ENCODE measurements at regions not wholly inside any gene's neighbourhood (a gene's known extent, or its start where the extent isn't known, plus 50 kb on each side); places are given as distances from the start of the nearest gene placed in this dataset.

GRCh38 chr2:199660167-199660566, 190.8 kb downstream of the FTCDNL1 start:
- H4K20me1 ChIP-seq (ENCODE audit: insufficient read depth, low read length), result no peaks in the 10 kb centered on the region
- no peaks in the 10 kb centered on the region for H3K4me1 ChIP-seq (ENCODE audit: insufficient read depth, low read length)
- no peak overlapping the region for H3K4me3 ChIP-seq (replicated peaks in 1 of 3; ENCODE audit: insufficient read depth in 1 of 3, low read depth in 2 of 3, low read length in 3 of 3)
- ChIA-PET POLR2A (no interaction called here), CTCF (ENCODE audit: low intra/inter-chr PET ratio, low total read pairs) (no interaction called here)
- no peaks in the 10 kb centered on the region for H3K9me3 ChIP-seq (ENCODE audit: low read length)
- H2AFZ ChIP-seq (ENCODE audit: low read length), result no peak overlapping the region
- H3K4me2 ChIP-seq (ENCODE audit: low read depth, low read length), result no peak overlapping the region
- FAIRE-seq (no peak), DNase-seq (ENCODE audit: low spot score) (no peak), ATAC-seq (no peak)
- BruUV-seq (replicated peaks), result no TSS peak
- intact Hi-C loops (cut with micrococcal nuclease; ENCODE audit: unreplicated experiment) (no loop called here), in situ Hi-C loops (cut with HindIII; ENCODE audit: extremely low pct_ligation_motif_present, low pct_unique_long_range_greater_than_20kb) (no loop called here)
- no peaks in the 10 kb centered on the region for H3K79me2 ChIP-seq (ENCODE audit: insufficient read depth, low read length)
- H3K36me3 ChIP-seq (replicated peaks in 1 of 2; ENCODE audit: control insufficient read depth in 1 of 2, insufficient read depth in 2 of 2, low read length in 2 of 2), result no peaks in the 10 kb centered on the region
- H3K27me3 ChIP-seq (ENCODE audit: control insufficient read depth in 1 of 2, insufficient read depth in 2 of 2, low read length in 2 of 2), result no peaks in the 10 kb centered on the region; a peak in 1 of 5 replicates
- no peak overlapping the region for H3K9ac ChIP-seq (ENCODE audit: insufficient read depth, low read depth, low read length)
- no peak overlapping the region for H3K27ac ChIP-seq (ENCODE audit: extremely low read length, insufficient read depth, low read length)
- WGBS (ENCODE audit: low lambda C conversion rate), result 80% methylated on average over 9 of the region's 15 CpGs
- TF ChIP-seq ZNF766 (CRISPR knock-in tag; IDR thresholded peaks at IDR 0.05; ENCODE audit: borderline replicate concordance) (no peak), MED8 (CRISPR knock-in tag; IDR thresholded peaks at IDR 0.05; ENCODE audit: insufficient replicate concordance) (no peak), RFX1 (IDR thresholded peaks at IDR 0.05) (no peak), ATF6 (CRISPR knock-in tag; conservative IDR thresholded peaks at IDR 0.05) (no peak), ZNF724P (CRISPR knock-in tag; IDR thresholded peaks at IDR 0.05; ENCODE audit: borderline replicate concordance) (no peak), TRIM24 (CRISPR knock-in tag; IDR thresholded peaks at IDR 0.05) (no peak), FIP1L1 (IDR thresholded peaks at IDR 0.05; ENCODE audit: borderline replicate concordance, insufficient read depth, low read depth, low read length) (no peak), ZNF350 (CRISPR knock-in tag; IDR thresholded peaks at IDR 0.05; ENCODE audit: borderline replicate concordance, low read depth) (no peak), ZNF205 (CRISPR knock-in tag; IDR thresholded peaks at IDR 0.05) (no peak), REPIN1 (CRISPR knock-in tag; IDR thresholded peaks at IDR 0.05; ENCODE audit: borderline replicate concordance, low read depth) (no peak)
- TF ChIP-seq, protein P1, sequence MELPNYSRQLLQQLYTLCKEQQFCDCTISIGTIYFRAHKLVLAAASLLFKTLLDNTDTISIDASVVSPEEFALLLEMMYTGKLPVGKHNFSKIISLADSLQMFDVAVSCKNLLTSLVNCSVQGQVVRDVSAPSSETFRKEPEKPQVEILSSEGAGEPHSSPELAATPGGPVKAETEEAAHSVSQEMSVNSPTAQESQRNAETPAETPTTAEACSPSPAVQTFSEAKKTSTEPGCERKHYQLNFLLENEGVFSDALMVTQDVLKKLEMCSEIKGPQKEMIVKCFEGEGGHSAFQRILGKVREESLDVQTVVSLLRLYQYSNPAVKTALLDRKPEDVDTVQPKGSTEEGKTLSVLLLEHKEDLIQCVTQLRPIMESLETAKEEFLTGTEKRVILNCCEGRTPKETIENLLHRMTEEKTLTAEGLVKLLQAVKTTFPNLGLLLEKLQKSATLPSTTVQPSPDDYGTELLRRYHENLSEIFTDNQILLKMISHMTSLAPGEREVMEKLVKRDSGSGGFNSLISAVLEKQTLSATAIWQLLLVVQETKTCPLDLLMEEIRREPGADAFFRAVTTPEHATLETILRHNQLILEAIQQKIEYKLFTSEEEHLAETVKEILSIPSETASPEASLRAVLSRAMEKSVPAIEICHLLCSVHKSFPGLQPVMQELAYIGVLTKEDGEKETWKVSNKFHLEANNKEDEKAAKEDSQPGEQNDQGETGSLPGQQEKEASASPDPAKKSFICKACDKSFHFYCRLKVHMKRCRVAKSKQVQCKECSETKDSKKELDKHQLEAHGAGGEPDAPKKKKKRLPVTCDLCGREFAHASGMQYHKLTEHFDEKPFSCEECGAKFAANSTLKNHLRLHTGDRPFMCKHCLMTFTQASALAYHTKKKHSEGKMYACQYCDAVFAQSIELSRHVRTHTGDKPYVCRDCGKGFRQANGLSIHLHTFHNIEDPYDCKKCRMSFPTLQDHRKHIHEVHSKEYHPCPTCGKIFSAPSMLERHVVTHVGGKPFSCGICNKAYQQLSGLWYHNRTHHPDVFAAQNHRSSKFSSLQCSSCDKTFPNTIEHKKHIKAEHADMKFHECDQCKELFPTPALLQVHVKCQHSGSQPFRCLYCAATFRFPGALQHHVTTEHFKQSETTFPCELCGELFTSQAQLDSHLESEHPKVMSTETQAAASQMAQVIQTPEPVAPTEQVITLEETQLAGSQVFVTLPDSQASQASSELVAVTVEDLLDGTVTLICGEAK (IDR thresholded peaks at IDR 0.05), result no peak
- TF ChIP-seq, protein P1 (CRISPR knock-in tag; IDR thresholded peaks at IDR 0.05), result no peak
- TF ChIP-seq, protein P2, sequence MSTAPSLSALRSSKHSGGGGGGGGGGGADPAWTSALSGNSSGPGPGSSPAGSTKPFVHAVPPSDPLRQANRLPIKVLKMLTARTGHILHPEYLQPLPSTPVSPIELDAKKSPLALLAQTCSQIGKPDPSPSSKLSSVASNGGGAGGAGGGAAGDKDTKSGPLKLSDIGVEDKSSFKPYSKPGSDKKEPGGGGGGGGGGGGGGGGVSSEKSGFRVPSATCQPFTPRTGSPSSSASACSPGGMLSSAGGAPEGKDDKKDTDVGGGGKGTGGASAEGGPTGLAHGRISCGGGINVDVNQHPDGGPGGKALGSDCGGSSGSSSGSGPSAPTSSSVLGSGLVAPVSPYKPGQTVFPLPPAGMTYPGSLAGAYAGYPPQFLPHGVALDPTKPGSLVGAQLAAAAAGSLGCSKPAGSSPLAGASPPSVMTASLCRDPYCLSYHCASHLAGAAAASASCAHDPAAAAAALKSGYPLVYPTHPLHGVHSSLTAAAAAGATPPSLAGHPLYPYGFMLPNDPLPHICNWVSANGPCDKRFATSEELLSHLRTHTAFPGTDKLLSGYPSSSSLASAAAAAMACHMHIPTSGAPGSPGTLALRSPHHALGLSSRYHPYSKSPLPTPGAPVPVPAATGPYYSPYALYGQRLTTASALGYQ (CRISPR knock-in tag; IDR thresholded peaks at IDR 0.05), result no peak
